PC-9 (cell line): ENCODE measurements at regions not wholly inside any gene's neighbourhood (a gene's known extent, or its start where the extent isn't known, plus 50 kb on each side); places are given as distances from the start of the nearest gene placed in this dataset.

Source experiments
- EZH2 ChIP-seq: fragments of 200-600 bp; sonication (generic); IDR thresholded peaks from 2 replicates; pipeline ENCODE4 v1.8.0; 2017; ENCODE audit warnings: antibody characterized with exemption, low read depth
- TF ChIP-seq, protein P1 (sequence below): fragments of 200-600 bp; sonication (generic); conservative IDR thresholded peaks from 2 replicates; pipeline ENCODE4 v1.6.1; 2017; ENCODE audit warnings: mixed run types, antibody characterized with exemption, mild to moderate bottlenecking, moderate library complexity

DNA sequence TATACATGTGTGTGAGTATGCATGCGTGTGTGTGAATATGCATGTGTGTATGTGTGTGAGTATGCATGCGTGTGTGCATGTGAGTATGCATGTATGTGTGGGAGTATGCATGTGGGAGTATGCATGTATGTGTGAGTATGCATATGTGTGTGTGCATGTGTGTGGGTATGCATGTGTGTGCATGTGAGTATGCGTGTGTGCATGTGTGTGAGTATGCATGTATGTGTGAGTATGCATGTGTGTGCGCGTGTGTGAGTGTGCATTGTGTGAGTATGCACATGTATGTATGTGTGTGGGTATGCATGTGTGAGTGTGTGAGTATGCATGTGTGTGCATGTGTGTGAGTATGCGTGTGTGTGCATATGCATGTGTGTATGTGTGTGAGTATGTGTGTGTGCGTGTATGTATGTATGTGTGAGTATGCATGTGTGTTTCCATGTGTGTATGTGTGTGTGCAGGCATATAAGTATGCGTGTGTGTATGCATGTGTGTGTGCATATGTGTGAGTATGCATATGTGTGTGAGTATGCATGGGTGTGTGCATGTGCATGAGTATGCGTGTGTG lies 97.9 kb upstream of the MED13L start:
- TF ChIP-seq, protein P1, sequence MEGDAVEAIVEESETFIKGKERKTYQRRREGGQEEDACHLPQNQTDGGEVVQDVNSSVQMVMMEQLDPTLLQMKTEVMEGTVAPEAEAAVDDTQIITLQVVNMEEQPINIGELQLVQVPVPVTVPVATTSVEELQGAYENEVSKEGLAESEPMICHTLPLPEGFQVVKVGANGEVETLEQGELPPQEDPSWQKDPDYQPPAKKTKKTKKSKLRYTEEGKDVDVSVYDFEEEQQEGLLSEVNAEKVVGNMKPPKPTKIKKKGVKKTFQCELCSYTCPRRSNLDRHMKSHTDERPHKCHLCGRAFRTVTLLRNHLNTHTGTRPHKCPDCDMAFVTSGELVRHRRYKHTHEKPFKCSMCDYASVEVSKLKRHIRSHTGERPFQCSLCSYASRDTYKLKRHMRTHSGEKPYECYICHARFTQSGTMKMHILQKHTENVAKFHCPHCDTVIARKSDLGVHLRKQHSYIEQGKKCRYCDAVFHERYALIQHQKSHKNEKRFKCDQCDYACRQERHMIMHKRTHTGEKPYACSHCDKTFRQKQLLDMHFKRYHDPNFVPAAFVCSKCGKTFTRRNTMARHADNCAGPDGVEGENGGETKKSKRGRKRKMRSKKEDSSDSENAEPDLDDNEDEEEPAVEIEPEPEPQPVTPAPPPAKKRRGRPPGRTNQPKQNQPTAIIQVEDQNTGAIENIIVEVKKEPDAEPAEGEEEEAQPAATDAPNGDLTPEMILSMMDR: no peak
- TF ChIP-seq EZH2: no peak
